NCI-H524 (cell line): ENCODE measurements at regions not wholly inside any gene's neighbourhood (a gene's known extent, or its start where the extent isn't known, plus 50 kb on each side); places are given as distances from the start of the nearest gene placed in this dataset.
"Not testable (repeated sequence)": the region's sequence is repeated elsewhere in the genome, so short reads cannot be mapped to it uniquely, and the experiment has no call there.

Experiments
- DNase-seq, 2 experiments: peaks; one replicate each; lab custom pipeline; 2025; lab: John Stamatoyannopoulos, UW

DNA sequence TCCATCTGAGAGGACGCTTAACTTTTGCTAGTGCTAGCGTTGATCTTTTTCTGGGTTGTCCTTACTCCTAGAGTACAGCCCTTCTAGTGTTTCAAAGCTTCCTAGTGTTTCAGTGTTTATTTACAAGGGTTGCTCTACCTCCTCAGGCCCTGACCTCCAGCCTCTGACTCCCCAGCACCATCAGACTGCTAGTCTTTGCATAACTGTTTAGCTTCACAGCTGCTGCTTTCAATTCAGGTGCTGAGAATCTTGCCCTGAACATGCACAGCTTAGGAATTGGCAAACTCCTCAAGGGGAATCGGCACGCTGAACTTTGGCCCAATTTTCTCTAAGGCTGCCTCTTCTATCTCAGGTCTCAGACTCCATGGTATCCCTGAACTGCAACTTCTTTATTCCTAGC is 52.9 kb downstream of the OR52B4 start:
- DNase-seq: not testable (repeated sequence)

DNA sequence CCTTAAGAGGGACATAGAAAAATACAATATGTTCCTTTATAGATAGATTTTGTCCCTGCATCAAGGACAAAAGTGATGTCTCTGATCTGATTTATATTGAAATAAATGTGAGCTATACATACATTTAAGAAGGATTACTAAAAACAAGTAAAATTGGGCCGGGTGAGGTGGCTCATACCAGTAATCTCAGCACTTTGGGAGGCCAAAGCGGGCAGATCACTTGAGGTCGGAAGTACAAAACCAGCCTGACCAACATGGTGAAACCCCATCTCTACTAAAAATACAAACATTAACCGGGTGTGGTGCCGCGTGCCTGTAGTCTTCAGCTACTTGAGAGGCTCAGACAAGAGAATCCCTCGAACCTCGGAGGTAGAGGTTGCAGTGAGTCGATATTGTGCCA is 91.0 kb downstream of the OR52B4 start:
- DNase-seq: not testable (repeated sequence)

DNA sequence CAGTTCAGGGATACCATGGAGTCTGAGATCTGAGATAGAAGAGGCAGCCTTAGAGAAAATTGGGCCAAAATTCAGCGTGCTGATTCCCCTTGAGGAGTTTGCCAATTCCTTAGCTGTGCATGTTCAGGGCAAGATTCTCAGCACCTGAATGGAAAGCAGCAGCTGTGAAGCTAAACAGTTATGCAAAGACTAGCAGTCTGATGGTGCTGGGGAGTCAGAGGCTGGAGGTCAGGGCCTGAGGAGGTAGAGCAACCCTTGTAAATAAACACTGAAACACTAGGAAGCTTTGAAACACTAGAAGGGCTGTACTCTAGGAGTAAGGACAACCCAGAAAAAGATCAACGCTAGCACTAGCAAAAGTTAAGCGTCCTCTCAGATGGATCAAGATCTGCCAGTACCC is 117.1 kb downstream of the OR52B4 start:
- not testable (repeated sequence) for DNase-seq

DNA sequence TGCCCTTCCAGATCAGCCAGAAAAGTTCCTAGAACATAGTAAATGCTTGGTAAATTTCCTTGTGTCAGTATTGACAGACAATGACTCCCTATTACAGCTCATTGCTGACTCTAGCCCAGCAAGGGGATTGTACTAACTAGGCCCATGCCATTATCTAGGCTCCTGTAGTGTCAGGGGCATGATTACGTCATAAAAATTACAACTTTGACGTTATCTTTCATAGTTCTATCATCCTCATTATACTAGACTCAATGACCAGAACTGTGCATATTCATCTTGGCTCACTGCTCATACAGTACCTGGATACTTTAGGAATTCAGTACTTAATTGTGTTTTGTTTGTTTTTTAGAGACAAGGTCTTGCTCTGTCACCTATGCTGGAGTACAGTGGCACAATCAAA is 118.7 kb downstream of the OR52B4 start:
- DNase-seq: not testable (repeated sequence)

DNA sequence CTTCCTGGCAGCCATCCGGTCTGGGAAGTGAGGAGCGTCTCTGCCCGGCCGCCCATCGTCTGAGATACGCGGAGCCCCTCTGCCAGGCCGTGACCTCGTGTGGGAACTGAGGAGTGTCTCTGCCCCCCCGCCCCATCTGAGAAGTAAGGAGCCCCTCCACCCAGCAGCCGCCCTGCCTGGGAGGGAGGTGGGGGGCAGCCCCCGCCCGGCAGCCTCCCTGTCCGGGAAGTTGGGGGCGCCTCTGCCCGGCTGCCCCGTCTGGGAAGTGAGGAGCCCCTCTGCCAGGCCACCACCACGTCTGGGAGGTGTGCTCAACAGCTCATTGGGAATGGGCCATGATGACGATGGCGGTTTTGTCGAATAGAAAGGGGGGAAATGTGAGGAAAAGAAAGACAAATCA is 130.4 kb downstream of the OR52B4 start:
- DNase-seq: not testable (repeated sequence)

DNA sequence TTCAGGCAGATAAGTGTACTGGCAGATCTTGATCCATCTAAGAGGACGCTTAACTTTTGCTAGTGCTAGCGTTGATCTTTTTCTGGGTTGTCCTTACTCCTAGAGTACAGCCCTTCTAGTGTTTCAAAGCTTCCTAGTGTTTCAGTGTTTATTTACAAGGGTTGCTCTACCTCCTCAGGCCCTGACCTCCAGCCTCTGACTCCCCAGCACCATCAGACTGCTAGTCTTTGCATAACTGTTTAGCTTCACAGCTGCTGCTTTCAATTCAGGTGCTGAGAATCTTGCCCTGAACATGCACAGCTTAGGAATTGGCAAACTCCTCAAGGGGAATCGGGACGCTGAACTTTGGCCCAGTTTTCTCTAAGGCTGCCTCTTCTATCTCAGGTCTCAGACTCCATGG is 124.3 kb downstream of the RRM1 start:
- not testable (repeated sequence) for DNase-seq

DNA sequence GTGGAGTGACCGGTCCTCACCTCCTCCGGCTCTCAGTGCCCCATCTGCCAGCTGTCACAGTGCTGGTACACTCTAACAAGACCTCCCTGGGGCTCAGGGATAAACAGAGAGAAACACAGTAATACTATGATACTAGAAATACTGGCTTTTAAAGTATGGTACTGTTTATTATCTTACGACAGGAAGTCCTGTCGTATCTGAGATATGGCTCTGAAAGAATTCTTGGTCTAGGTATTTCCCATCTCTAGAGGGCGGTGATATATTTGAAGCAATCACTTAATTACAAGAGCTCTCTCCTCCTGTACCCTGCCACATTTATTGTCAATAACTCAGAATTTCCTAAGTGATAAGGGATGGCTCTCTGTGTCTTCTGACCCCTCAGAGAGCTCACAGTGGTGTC is 119.1 kb downstream of the RRM1 start:
- no peak for DNase-seq

DNA sequence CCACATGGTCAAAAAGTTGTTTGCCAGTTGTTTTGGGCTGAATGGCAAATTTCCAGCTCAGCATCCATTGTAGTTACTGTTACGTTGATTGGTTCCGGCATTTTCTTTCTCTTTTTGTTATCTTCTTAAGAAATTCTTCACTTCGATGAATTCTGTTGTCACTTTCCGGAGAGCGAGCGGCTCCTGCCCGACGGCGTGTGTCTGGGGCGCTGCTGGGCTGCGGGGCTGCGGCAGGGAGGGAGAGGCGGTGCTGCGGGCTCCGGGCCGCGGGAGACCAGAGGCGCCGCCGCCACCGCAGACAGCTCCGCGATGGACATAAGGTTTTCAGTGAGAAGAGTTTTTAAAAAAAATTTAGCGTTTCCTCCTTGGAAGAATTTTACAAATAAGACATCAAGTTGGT is 117.4 kb downstream of the RRM1 start:
- no peak for DNase-seq

DNA sequence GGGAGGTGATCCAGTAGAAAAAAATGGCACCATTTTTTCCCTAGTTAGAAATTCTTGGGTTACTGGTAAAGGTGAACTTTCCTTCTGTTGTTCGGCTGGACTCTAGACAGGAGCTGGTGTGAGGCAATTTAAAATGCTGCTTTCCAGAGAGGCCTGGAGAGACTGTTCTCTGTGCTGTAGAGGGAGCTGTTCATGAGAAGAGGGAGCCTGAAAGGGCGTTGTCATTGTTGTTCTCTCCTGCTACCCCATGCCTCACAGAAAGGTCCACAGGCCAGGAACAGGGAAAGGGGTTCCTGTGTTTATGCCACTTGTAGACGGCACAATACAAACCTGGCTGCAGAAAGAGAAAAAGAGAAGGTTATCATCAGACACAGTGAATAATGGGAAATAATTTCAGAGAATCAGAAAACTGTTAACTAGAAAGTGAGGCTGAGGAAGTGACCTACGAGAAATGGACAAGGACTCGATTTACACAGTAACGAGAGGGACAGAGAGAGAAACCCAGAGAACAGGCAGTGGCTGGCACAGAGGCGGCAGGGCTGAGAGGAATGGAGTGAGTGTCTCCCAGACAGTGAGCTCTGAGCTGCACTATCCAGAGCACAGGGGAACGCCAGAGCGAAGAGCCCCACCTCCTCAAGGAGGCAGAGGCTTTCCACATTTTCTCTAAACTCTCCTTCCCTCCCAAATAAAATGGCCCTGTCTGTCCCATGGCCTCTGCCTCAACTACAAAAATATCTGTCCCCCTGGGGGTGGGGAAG is 109.2 kb downstream of the RRM1 start:
- DNase-seq: no peak

DNA sequence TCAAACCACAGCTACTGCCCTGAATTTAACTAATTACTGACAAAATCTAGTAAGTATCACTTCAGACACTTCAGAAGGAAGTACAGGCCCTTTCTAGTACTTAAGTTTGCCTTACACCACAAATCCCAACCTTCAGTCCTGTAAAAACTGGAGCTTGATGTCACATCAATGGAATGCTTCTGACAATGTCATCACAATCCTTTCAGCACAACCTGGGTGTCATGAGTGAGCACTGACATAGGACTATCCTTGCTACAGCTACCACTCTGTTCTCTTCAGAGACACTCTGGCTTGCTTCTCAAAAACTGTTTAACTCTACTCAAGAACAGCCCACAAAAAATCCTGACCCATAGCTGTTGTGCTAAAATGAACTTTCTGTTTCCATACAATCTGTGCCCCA is 108.2 kb downstream of the RRM1 start:
- DNase-seq: no peak

DNA sequence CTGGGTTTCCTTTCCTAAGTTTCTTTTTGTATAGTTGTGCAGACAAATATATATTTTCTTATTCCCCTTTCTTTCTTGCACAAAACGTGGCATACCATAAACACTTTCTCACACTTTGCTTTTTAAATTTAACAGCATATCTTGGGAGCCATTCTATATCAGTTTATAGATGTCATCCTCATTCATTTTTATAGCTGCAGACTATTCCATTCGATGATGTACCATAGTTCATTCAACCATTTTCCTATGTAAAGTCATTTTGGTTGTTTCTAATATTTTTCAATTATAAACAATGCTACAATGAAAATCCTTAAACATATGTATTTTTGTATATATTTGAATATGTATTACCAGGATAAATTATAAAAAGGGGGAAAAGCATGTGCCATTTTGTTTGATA is 102.5 kb downstream of the RRM1 start:
- no peak for DNase-seq

DNA sequence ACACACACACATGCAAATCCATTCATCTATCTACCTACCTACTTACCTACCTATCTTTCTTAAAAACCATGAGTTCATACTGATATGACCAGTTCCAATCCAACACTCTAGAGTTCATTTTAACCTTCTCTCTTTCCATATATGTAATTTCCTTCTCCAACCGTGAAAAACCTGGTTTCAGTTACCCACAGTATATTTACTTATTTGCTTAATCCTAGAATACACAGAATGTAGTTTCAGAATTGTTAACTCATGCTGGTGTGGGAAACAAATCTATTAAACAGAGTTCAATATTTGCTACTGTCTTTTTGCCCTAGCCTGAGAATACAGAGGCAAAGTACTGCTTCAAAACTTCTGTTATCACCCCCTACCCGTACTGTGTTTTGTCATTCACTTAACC is 101.3 kb downstream of the RRM1 start:
- DNase-seq: no peak

DNA sequence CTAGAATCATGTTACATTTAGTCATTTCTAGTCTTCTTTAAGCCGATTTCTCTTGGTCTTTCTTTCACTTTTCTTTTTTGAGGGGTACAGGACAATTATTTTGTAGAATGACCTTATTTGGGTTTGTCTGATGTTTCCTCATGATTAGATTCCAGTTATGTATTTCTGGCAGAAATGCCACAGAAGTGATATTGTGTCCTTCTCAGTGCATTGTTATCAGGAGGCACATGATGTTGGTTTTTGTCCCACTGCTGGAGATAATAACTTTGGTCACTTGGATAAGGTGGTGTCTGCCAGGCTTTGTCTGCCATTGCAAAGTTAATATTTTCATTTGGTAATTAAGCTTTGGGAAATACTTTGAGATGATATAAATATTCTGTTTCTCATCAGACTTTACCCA is 100.3 kb downstream of the RRM1 start:
- no peak for DNase-seq

DNA sequence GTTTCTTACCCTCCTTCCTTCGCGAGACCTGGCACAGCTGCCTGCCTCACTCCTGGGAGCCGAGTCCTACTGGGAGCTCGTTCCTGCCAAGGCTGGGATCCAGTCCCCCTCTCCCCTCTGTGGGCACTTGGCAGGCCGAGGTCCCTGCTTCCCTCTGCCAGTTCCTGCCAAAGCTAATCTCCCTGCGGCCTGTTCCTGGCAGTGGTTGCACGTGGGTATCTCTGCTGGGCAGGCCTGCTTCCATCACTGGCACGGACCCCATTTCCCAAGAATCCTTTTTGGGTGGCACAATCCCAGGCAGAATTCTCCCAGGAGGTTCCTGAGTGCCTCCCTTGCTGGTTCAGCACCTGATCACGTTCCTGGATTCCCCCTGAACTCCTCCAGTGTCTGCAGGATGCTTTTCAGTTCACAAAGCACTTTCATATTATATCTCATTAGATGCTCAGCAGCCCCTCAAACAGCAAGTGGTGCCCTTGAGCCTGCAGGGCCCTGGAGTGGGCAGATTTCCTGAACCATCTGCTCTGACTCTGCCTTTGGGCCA is 96.5 kb downstream of the RRM1 start:
- DNase-seq: peak in 1 of 2 experiments; percentile 71

DNA sequence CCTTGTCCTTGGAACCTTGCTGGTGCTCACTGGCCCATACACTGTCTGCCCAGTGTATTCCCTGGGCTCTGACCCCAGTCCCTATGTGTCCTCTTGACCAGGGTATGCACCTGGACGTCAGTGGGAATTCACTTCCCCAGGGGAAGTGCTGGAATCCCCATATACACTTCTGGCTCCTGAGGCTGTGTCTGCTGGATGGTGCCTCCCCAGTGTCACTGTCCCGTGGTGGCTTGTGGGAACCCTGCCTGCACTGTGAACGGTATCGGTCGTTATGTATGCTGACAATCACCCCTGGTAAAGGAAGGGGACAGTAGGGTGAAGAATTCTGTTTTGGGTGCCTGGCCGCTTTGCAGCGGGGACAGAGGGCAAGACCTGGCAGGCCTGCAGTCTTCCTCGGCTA is 95.9 kb downstream of the RRM1 start:
- no peak for DNase-seq

DNA sequence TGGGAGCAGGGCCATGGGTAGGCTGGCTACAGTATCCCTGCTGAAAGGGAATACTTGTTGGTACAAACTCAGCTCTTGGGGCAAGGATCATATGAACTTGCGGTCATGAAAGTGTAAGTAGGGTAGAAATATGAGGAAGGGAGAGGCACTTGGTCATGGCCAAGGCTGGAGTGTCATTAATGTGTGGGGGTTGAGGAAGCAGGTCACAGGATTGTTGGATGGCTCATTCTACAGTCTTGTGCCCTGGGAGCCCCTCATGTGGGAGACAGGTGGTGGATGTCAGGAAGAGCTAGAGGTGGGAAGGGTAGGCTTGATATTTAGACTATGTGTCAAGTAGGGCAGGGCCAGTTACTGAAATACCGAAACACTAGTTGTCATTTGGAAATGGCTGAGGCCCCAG is 95.5 kb downstream of the RRM1 start:
- no peak for DNase-seq
